ENCODE measurements at regions not wholly inside any gene's neighbourhood (a gene's known extent, or its start where the extent isn't known, plus 50 kb on each side); places are given as distances from the start of the nearest gene placed in this dataset.

- no peak for DNase-seq (ENCODE audit: low read depth in 1 of 2, low spot score in 1 of 2)
- H3K36me3 ChIP-seq, result no peaks in the 10 kb centered on the region
- no peaks in the 10 kb centered on the region for H3K4me1 ChIP-seq (ENCODE audit: low read depth)
- no peak overlapping the region for H3K27ac ChIP-seq
- no peak for TF ChIP-seq CTCF (IDR thresholded peaks at IDR 0.05; ENCODE audit: low read depth, low read length)
- no peaks in the 10 kb centered on the region for H3K9me3 ChIP-seq (ENCODE audit: low read depth)
- no peaks in the 10 kb centered on the region for H3K27me3 ChIP-seq
- no peak overlapping the region for H3K4me3 ChIP-seq
These were observed 750.5 kb upstream of the DDX18 start for GRCh38 chr2:117064021-117064420.

GRCh38 chr2:117065912-117066311, 748.6 kb upstream of the DDX18 start:
- TF ChIP-seq CTCF (IDR thresholded peaks at IDR 0.05; ENCODE audit: low read depth, low read length), result no peak
- no peaks in the 10 kb centered on the region for H3K36me3 ChIP-seq
- DNase-seq (ENCODE audit: low read depth in 1 of 2, low spot score in 1 of 2), result no peak
- no peaks in the 10 kb centered on the region for H3K4me1 ChIP-seq (ENCODE audit: low read depth)
- H3K27me3 ChIP-seq, result no peaks in the 10 kb centered on the region
- H3K4me3 ChIP-seq, result no peak overlapping the region
- H3K27ac ChIP-seq, result no peak overlapping the region
- no peaks in the 10 kb centered on the region for H3K9me3 ChIP-seq (ENCODE audit: low read depth)

DNA sequence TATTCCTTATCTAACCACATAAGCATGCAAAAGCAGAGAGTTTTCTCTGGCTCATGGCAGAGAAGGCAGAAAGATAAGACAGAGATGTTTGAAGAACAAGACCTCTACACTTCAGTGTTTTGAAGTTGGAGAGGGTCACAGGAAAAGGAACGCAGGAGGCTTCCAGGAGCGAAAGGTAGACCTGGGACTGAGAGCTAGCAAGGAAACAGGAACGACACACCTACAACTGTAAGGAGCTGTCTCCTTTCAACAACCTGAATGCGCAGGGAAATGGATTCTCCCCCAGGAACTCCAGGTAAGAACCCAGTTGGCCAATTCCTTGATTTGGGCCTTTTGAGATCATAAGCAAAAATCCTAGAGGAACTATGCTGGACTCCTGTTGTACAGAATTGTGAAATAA, 746.6 kb upstream of the DDX18 start:
- no peaks in the 10 kb centered on the region for H3K36me3 ChIP-seq
- H3K4me3 ChIP-seq, result no peak overlapping the region
- no peaks in the 10 kb centered on the region for H3K4me1 ChIP-seq (ENCODE audit: low read depth)
- H3K27me3 ChIP-seq, result no peaks in the 10 kb centered on the region
- DNase-seq (ENCODE audit: low read depth in 1 of 2, low spot score in 1 of 2), result no peak
- no peak for TF ChIP-seq CTCF (IDR thresholded peaks at IDR 0.05; ENCODE audit: low read depth, low read length)
- no peaks in the 10 kb centered on the region for H3K9me3 ChIP-seq (ENCODE audit: low read depth)
- no peak overlapping the region for H3K27ac ChIP-seq

GRCh38 chr2:117068371-117068770, 746.1 kb upstream of the DDX18 start:
- no peaks in the 10 kb centered on the region for H3K27me3 ChIP-seq
- H3K4me3 ChIP-seq, result no peak overlapping the region
- no peak for DNase-seq (ENCODE audit: low read depth in 1 of 2, low spot score in 1 of 2)
- H3K9me3 ChIP-seq (ENCODE audit: low read depth), result no peaks in the 10 kb centered on the region
- no peak for TF ChIP-seq CTCF (IDR thresholded peaks at IDR 0.05; ENCODE audit: low read depth, low read length)
- H3K36me3 ChIP-seq, result no peaks in the 10 kb centered on the region
- H3K4me1 ChIP-seq (ENCODE audit: low read depth), result no peaks in the 10 kb centered on the region
- H3K27ac ChIP-seq, result no peak overlapping the region

DNA sequence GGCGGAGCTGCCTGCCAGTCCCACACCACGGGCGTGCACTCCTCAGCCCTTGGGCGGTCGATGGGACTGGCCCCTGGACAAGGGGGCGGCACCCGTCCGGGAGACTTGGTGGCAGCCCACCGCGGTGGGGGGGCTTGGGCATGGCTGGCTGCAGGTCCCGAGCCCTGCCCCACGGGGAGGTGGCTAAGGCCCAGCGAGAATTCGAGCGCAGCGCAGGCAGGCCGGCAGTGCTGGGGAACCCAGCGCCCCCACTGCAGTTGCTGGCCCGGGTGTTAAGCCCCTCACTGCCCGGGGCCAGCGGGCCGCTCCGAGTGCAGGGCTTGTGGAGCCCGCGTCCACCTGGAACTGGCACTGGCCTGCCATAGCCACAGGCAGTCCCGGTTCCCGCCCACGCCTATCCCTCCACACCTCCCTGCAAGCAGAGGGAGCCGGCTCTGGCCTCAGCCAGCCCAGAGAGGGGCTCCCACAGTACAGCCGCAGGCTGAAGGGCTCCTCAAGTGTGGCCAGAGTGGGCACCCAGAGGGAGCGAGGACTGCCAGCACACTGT, 742.9 kb upstream of the DDX18 start:
- no peak for TF ChIP-seq CTCF (IDR thresholded peaks at IDR 0.05; ENCODE audit: low read depth, low read length)
- Histone ChIP-seq H3K9me3 (ENCODE audit: low read depth) (no peaks in the 10 kb centered on the region), H3K27ac (no peak overlapping the region), H3K36me3 (no peaks in the 10 kb centered on the region), H3K4me3 (no peak overlapping the region), H3K27me3 (no peaks in the 10 kb centered on the region), H3K4me1 (ENCODE audit: low read depth) (no peaks in the 10 kb centered on the region)
- no peak for DNase-seq (ENCODE audit: low read depth in 1 of 2, low spot score in 1 of 2)

DNA sequence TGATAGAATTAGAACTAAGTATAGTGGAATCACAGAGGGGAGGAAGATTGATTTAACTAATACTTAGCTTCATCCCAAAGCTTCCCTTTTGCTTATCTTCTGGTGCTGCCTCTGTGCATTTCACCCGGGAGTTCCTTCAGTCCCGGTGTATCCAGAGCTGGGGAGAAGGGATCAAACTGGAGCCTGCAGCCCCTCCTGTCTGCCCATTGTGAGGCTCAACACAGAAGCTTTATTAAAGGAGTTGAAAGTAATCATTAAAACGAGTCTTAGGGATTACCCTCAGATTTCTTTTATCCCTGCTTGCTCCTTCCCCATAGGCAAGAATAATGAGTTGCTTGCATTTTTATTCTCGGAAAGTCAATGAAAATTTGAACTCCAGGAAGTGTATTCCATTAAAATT, 739.7 kb upstream of the DDX18 start:
- Histone ChIP-seq H3K27ac (no peak overlapping the region), H3K9me3 (ENCODE audit: low read depth) (no peaks in the 10 kb centered on the region), H3K27me3 (no peaks in the 10 kb centered on the region), H3K4me3 (no peak overlapping the region), H3K4me1 (ENCODE audit: low read depth) (no peaks in the 10 kb centered on the region), H3K36me3 (no peaks in the 10 kb centered on the region)
- no peak for TF ChIP-seq CTCF (IDR thresholded peaks at IDR 0.05; ENCODE audit: low read depth, low read length)
- no peak for DNase-seq (ENCODE audit: low read depth in 1 of 2, low spot score in 1 of 2)

Measured in cardiac muscle cell (in vitro differentiated cells and primary cell).